ENCODE measurements at regions not wholly inside any gene's neighbourhood (a gene's known extent, or its start where the extent isn't known, plus 50 kb on each side); places are given as distances from the start of the nearest gene placed in this dataset.

DNA sequence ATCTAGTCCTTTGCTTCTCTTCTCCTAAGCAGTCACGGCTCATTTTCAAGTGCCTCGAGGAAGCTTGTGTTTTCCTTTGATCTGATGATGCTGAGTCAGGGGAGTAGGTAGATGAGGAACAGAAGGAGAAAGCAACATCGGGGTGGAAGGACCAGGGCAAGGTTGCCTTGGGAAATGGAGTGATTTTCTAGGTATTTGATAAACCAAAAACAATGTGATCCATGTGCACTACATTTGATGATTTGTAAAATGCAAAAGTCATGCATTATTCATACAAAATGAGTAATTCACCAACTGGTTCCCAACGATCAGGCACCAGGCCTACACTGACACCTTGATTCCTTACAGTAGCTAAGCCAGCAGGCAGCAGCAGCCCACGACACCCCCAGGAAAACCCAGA is 205.3 kb downstream of the ANAPC1 start:
- TF ChIP-seq PPARA (CRISPR knock-in tag; IDR thresholded peaks at IDR 0.05; ENCODE audit: borderline replicate concordance) (no peak), TSHZ2 (CRISPR knock-in tag; IDR thresholded peaks at IDR 0.05) (no peak), PATZ1 (CRISPR knock-in tag; IDR thresholded peaks at IDR 0.05; ENCODE audit: borderline replicate concordance) (no peak), ARNTL (CRISPR knock-in tag; IDR thresholded peaks at IDR 0.05; ENCODE audit: borderline replicate concordance, low read depth) (no peak), ZFP30 (CRISPR knock-in tag; IDR thresholded peaks at IDR 0.05) (no peak), GLIS3 (CRISPR knock-in tag; IDR thresholded peaks at IDR 0.05) (no peak), ZNF565 (CRISPR knock-in tag; conservative IDR thresholded peaks at IDR 0.05; ENCODE audit: low read depth) (no peak)

Data from SK-N-SH treated with all-trans-retinoic acid at 6 μM for 48 hours (cell line).